HG03439 (cell line): ENCODE measurements at regions not wholly inside any gene's neighbourhood (a gene's known extent, or its start where the extent isn't known, plus 50 kb on each side); places are given as distances from the start of the nearest gene placed in this dataset.

Experiments
- ATAC-seq: cut with Tn5 transposase; IDR thresholded peaks from one replicate; pipeline ENCODE4 v1.9.1; 2021; ENCODE audit warnings: mild to moderate bottlenecking, moderate library complexity; ENCODE audit not compliant: unreplicated experiment

GRCh38 chr2:12326449-12327190, 390.1 kb upstream of the TRIB2 start:
- ATAC-seq, result no peak

GRCh38 chr2:12330916-12331315, 385.8 kb upstream of the TRIB2 start:
- ATAC-seq, result no peak

DNA sequence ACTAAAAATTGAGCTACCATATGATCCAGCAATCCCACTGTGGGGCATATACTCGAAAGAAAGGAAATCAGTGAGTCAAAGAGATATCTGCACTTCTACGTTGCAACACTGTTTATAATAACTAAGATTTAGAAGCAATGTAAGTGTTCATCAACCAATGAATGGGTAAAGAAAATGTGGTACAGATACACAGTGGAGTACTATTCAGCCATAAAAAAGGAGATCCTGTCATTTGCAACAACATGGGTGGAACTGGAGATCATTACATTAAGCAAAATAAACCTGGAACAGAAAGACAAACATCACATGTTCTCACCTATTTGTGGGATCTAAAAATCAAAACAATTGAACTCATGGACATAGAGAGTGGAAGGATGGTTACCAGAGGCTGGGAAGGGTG, 385.0 kb upstream of the TRIB2 start:
- no peak for ATAC-seq

DNA sequence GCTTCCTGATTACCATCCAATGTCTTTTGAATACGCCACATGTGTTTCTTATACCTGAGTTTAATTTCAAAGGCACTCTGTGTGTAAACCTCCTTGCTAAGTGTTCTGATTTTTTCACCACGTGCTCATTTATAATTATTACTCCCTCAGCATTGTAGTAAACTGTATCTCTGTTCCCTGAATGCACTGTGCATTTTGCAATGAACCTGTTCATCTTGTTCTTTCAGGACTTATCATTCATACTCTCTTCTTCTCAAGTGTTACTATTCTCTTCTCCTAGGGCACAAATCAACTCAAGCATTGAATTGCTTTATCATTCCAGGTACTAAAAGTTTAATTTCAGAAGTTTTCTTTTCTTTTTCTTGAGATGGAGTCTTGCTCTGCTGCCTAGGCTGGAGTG, 383.4 kb upstream of the TRIB2 start:
- ATAC-seq, result no peak

DNA sequence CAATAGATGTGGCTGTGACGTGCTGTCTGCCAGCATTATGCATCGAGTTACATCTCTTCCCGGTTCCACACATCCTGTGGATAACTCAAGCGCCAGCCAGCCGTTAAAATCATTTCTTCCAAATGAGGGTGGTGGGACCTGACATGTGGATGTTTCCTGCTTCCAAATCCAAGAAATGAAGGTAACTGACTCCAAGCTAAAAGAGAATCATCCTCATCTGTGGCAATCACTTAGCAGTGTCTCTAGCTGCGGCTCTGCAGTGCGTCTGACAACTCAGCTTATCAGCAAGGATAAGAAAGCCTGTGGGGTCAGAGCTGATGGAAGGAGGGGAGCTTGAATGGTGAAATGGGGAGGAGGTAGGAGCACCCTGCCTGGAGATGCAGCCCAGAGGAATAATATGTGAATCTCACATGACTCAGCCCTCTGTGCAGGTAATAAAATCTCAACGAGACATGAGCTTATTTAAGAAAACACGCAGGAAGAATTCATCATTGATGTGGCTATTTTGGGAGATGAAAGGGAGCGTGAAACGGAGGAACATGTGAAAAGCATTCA, 382.2 kb upstream of the TRIB2 start:
- ATAC-seq, result no peak

DNA sequence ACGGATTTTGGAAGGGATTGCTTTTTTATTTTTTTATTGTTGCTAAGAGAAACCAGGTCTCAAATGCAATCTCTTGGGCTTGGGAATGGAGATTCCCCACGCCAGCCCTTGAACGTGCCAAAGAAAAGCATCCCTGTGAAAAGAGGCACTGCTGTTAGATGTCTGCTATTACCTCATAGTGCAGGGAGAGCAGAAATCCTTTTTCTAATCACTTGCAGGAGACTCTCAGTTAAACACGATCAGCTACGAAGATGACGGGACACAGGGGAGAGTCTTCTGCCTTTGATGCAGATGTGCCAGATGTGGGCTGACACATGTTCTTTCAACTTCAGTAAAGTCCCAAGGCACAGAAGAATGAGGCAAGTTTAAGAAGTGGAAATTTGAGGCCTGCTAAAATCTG, 381.6 kb upstream of the TRIB2 start:
- ATAC-seq, result no peak

GRCh38 chr2:12335995-12336394, 380.7 kb upstream of the TRIB2 start:
- no peak for ATAC-seq

- ATAC-seq, result no peak
These were observed 377.6 kb upstream of the TRIB2 start for GRCh38 chr2:12338946-12339697.

DNA sequence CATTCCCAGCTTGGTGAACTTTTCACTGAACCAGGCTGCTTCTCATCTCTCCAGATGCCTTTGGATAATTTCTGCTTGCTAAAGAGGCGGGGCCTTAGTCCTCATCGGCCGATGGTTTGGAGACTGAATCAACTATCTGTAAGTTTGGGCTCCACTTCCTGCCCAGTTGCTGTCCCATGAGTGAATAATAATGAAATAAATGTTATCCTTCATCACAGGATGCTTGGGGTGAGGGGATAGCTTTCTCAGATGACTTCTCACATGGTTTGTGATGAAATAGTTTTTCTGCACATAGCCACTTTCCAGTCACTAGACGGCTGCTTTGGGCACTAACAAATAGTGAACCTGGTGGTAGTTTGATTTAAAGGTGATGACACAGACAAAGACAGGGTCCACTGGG, 376.6 kb upstream of the TRIB2 start:
- no peak for ATAC-seq

GRCh38 chr2:12341215-12341614, 375.5 kb upstream of the TRIB2 start:
- ATAC-seq, result no peak

DNA sequence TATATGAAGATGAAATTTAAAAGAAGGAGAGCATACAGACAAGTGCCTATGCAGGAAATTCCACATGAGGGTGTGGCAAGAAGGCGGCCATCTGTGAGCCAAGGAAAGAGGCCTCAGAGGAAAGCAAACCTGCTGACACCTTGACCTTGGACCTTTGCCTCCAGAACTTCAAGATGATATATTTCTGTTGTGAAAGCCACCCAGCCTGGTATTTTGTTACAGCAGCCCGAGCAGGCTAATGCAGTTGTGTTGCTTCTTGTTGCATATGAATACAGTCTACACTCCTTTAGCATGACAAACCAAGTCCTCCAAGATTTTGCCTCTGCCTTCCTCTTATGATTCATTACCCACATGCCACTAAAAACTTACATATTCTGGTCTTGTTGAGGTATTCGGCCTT, 374.8 kb upstream of the TRIB2 start:
- ATAC-seq, result no peak

GRCh38 chr2:12343141-12343540, 373.6 kb upstream of the TRIB2 start:
- no peak for ATAC-seq

DNA sequence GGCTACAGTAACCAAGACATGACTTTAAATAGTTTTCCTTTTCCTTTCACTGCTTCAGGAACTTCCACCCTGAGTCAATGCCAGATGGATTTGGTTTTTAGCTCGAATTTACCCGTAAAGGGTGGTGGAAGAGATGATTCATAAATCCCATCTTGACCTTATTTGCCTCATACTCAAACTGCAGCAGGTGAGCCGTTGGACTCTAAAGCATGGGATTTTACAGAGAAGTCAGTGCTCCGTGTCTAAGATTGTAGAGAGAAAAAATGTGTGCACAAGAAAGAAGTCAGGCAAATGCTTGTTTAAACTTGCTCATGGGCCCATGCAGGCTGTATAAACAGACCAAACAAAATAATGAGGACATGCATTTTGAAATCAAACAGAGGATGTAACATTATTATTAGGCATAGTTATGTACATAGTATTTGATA, 369.7 kb upstream of the TRIB2 start:
- no peak for ATAC-seq

GRCh38 chr2:12348216-12348615, 368.5 kb upstream of the TRIB2 start:
- ATAC-seq, result no peak

DNA sequence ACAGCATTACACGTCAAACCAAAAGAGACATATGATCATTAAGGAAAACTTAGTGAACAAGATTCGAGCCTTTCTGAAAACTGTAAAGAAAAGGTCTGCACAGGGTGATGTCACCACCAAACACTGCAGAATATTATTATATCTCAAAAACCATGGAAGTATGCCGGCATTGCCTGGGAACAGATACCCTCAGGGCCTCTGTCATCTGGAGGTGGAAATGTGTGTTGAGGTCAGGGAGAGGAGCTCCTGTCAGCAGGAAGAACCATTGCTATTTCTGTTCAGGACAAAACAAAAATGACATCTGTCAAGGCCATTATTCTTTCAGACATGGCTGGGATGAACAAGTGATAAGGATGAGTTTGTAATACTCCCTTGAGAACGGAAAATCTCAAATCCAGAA, 365.9 kb upstream of the TRIB2 start:
- ATAC-seq, result no peak

- no peak for ATAC-seq
These were observed 363.8 kb upstream of the TRIB2 start for GRCh38 chr2:12352889-12353288.

DNA sequence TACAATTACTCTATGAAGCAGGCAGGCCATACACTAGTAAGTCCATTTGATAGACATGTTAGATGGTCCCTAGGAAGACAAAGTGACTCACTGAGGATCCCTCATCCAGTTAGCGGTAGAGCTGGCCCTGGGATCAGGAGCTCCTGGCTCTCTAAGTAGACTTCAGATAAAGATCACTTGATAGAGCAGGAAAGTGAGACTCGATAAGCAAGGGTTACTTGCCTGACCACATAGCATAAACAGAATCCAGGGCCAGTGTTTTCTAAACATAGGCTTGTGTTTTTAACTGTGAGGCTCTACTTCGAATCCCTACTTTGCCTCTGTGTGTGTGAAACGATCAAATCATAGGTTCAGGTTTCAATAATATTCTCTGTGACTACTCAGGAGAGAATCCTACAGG, 355.2 kb upstream of the TRIB2 start:
- no peak for ATAC-seq

GRCh38 chr2:12363138-12363537, 353.6 kb upstream of the TRIB2 start:
- ATAC-seq, result no peak

- ATAC-seq, result no peak
These were observed 353.2 kb upstream of the TRIB2 start for GRCh38 chr2:12363569-12363968.

- ATAC-seq, result no peak
These were observed 347.2 kb upstream of the TRIB2 start for GRCh38 chr2:12369566-12369965.

- ATAC-seq, result no peak
These were observed 340.7 kb upstream of the TRIB2 start for GRCh38 chr2:12376025-12376424.

- ATAC-seq, result no peak
These were observed 337.6 kb upstream of the TRIB2 start for GRCh38 chr2:12379143-12379542.
